GM19463 (cell line): ENCODE measurements at regions not wholly inside any gene's neighbourhood (a gene's known extent, or its start where the extent isn't known, plus 50 kb on each side); places are given as distances from the start of the nearest gene placed in this dataset.

Experiments used
- ATAC-seq: cut with Tn5 transposase; IDR thresholded peaks from one replicate; pipeline ENCODE4 v1.9.1; 2021; ENCODE audit warnings: mild to moderate bottlenecking, moderate library complexity; ENCODE audit not compliant: unreplicated experiment

DNA sequence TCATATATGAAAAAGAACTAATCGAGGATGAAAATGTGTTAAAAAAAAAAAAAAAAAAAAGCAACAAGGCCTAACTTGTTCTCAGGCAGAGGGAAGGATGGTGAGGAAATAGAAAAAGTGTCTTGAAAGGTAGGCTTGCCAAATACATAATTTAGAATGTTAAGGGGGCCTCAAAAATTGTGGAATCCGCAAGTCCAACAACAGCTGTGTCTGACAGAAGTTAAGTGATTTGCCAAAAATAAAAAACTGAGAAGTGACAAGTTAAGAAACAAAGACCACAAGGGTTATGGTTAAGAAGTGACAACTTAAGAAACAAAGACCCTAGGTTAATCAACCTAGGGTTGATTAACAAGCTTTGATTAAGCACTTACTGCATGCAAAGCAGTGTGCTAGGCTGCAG is 110.6 kb downstream of the P2RY1 start:
- no peak for ATAC-seq

GRCh38 chr3:152957491-152957890 is 122.6 kb downstream of the P2RY1 start:
- ATAC-seq, result no peak

- no peak for ATAC-seq
Measured at GRCh38 chr3:152959307-152959706, 124.4 kb downstream of the P2RY1 start.

DNA sequence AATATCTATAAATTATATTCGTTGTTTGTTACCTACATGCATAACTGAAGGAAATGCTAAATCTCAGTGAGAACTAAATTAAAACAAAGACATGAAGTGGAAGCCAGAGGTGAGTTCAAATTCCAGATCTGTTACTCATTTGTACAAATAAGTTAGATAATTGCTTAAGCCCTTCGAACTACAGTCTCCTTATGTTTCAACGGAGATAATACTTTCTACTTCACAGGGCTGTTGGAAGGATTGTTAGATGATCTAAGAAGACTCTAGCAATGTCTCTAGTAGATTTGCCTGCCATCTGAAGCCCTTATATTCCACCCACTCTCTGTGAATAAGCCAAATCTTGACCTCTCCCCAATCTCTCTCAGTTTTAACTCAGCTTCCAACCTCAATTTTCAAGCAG is 125.8 kb downstream of the P2RY1 start:
- no peak for ATAC-seq

GRCh38 chr3:152961323-152961722 is 126.4 kb downstream of the P2RY1 start:
- ATAC-seq, result no peak

DNA sequence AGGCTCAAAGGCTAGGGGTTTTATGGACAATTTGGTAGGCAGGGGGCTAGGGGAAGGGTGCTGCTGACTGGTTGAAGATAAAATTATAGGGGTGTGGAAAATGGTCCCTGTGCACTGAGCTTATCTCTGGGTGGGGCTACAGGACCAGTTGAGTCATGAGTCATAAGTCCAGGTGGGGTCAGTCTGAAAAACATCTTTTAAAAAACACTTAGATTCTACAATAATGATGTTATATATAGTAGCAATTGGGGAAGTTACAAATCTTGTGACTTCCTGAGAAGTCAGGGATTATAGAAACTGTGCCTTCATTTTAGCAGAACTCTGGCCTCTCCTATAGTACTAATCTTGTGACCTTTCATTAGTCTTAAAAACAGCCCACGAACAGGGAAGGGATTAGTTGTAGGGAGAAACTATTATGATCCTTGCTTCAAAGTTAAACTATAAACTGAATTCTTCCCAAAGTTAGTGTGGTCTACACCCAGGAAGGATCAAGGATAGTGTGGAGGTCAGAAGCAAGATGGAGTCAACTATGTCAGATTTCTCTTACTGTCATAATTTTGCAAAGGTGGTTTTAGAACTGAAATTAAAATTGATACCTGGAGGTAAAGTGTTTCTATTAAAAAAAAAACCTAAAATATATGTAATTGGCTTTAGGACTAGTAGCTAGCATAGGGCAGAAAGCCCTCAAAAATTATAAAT is 130.1 kb downstream of the P2RY1 start:
- ATAC-seq, result no peak

DNA sequence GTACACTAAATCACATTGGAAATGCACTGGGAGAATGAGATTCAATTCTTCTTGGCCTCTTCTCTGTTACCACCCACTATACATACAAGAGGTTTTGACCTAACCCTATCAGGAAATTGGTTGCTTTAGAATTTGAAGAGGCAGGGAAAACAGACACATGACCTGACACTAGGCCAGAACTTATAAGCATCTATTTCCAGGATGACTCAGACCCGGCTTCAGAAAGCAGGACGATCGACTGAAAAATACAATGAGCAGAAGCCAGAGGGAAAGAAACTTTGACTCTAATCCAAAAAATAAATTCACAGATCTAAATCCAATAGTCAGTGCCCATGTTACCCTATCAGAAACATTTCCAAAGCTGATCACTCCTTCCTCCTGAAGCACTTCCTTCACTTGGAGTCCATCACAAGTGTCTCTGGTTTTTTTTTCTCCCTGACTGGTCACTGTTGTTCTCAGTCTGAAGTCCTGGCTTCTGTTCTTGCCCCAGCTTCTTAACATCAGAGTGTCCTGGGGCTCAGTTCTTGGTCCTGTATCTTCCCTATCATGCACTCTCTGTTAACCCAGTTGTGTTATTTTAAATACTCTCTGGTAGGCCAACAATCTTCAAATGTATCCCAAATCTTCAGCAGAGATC is 133.6 kb downstream of the P2RY1 start:
- ATAC-seq, result no peak

DNA sequence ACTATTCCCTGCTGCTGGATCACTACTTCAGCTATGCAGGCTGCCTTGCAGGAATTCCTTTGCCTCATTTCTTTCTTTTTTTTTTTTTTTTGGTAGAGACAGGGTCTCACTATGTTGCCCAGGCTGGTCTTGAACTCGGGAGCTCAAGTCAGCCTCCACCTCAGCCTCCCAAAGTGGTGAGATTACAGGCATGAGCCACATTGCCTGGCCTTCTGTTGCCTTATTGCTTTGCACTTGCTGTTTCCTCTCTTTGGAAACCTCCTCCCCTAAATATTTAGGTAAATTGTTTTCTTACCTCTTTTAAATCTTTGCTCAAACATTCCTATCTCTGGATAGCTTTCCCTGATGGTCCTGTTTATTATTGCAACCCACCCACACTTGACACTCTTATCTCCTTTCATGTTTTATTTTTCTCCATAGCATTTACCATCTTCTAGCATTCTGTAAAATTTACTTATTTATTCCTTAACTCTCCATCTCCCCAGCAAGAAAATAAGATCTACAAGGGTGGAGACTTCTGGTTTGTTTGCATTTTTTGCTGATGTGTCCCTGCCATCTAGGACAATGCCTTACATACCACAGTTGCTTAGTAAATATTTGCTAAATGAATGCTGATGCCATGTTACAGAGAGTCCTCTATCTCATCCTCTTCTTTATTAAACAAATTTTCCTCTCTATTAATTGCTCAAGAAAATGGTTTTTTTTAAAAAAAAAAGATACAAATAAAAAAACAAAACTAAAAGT is 134.8 kb downstream of the P2RY1 start:
- ATAC-seq, result no peak

DNA sequence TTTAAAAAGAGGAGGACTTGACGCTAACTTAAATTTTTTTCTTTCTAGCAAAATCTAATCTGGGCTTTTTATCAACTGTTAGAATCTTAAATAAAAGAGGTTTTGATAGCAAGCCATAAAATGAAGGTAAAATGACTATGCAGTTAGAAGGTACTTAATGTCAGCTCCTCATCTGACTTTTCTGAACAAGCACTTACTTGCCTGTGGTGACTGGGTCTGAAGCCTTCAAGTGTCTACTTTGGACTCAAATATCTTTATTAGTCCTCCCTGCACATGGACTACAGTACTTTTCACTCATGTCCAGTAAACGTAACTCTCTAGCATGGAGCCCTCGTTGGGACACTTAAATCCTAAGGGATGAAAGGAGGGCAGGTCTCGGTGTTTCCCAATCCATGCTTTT is 135.9 kb downstream of the P2RY1 start:
- no peak for ATAC-seq

GRCh38 chr3:152971880-152972279 is 136.9 kb downstream of the P2RY1 start:
- ATAC-seq, result no peak

- ATAC-seq, result no peak
Measured at GRCh38 chr3:152973575-152973974, 138.6 kb downstream of the P2RY1 start.

- ATAC-seq, result no peak
Measured at GRCh38 chr3:152976239-152976638, 141.3 kb downstream of the P2RY1 start.

GRCh38 chr3:152977366-152977765 is 142.4 kb downstream of the P2RY1 start:
- no peak for ATAC-seq

DNA sequence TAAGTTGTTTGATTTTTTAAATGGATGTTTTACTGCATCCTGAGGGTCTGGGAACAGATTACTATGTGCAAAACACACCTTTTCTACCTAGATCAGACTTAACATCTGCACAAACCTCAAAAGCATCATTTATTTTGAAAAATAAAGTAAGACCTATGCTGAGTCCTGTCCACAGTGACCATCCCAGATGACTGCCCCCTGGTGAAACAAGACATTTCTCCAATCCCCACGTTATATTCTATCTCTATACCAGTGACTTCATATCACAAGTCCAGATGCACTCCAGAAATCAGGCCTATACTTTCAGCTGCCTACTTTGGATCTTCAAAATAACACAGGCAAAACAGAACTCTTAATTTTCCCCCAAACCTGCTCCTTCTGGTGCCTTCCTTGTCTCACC is 143.2 kb downstream of the P2RY1 start:
- ATAC-seq, result no peak

DNA sequence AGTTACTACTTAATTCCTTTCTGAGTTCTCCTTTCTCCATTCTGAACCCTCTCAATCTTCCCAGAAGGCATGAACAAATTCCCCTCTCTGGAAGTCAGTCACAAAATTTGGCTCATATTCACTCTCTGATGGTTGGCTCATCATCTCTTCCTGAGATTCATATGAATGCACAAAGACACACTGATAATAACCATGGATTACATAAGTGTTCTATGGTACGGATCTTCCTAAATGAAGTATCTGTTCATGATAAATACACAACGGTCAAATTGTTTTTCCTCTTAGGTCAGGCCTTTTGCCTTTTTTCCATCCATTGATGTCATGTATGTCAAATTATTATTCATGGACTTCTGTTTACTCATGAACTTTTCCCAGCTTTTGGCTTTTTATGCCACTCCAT is 162.6 kb downstream of the P2RY1 start:
- ATAC-seq, result no peak

- ATAC-seq, result no peak
Measured at GRCh38 chr3:152998591-152998990, 163.4 kb upstream of the RAP2B start.

- no peak for ATAC-seq
Measured at GRCh38 chr3:153000325-153000724, 161.7 kb upstream of the RAP2B start.

DNA sequence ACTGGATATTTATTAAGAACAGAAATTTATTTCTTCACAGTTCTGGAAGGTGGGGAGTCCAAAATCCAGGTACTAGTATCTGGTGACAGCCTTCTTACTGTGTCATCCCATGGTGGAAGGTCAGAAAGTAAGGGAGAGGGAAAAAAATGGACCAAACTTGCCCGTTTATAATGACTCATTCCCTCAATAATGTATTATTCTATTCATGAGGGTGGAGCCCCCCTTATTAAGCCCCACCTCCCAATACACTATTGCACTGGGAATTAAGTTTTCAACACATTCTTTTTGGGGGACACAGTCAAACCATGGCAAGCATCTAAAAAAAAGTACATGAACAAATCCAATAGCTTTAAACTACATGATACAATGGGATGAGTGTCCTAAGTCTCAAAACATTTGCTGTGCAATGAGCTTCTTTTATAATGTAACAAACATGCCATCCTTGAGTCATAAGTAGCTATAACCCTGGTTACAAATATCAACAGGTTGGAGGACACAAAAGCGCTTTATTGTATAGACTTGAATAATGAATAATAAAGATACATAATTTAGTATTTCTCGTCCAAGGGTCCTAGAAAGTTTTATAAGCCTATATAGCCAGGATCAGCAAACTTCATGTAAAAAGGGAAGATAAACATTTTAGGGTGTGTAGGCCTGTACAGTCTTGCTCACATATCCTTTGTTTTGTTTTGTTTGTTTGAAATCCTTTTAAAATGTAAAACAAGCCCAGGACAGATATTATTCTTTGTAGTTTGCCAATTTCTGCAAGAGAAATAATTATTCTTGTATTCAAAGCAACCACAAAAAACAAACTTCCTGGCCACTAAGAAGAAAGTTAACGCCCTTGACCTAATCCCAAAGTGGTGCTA is 160.6 kb upstream of the RAP2B start:
- ATAC-seq, result no peak

DNA sequence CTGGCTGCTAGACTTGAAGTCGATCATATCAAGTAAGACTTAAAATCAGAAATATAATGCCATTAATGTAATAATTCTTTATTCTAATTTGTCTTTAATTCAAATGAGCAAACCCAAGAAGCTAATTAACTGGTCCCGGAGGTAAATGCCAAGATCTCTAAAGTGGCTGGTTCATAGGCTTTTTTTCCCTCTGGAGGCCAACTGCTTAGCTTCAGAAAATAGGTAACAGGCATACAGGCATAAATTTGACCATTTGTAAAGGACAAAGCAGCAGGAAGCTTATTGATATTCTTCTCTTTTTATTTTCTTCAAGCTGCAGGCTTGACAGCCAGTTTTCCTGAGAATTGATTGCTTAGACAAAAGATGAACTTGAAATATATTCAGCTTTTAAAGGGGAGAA is 158.6 kb upstream of the RAP2B start:
- ATAC-seq, result no peak

- no peak for ATAC-seq
Measured at GRCh38 chr3:153003862-153004261, 158.2 kb upstream of the RAP2B start.

DNA sequence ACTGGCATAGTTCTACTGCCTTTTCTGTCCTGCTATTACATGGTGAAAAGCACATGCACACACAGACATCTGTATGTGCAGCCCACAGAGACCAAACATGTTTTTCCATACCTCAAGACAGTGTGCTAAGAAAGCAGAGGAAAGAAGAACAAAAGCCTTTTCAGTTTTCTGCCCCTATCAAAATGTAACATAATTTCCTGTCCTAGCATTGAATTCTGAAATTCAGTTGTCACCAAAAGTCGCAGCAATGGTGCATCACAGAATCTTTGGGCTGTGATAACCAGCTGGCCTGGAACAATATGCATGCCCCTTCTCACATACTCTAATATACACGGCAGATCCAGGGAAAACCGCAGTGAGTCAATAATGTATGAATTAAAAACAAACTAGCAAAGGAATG is 153.8 kb upstream of the RAP2B start:
- ATAC-seq, result no peak
